ENCODE measurements at regions not wholly inside any gene's neighbourhood (a gene's known extent, or its start where the extent isn't known, plus 50 kb on each side); places are given as distances from the start of the nearest gene placed in this dataset.

DNA sequence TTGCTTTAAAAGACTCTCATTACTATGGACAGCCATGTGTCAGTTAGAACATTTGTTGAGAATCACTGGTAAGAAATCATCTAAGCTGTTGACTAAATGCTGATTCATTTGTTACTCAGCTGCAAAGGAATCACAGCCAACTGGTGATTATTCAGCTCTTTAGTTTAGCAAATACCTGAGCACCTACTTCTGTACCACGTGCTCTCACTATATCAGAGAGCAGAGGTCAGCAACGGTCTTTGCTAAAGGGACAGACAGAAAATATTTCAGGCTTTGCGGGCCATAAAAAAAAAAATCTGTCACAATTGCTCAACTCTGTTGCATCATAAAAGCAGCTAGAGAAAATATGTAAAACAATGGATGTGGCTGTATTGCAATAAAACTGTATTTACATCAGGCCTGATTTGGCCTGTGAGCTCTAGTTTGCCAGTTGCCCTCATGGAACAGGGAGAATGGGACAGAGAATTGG, 377.6 kb downstream of the DNAH5 start:
- DNase-seq = no peak

DNA sequence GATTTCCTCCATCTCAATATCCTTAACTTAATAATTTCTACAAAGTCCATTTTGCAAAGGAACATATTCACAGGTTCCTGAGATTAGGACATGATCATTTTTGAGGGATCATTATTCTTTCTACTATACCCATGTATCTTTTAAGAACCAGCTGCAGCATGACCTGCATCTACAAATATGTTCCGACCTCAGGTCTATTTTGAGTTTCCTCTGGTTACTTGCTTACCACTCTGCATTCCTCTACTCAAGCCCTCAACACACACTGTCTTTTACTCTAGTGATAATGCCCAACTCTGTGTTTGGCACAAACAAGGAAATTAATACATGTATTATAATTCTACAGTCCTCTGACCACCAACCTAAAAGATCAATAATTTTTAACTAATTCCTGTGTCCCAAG, 386.1 kb downstream of the DNAH5 start:
- DNase-seq = no peak

DNA sequence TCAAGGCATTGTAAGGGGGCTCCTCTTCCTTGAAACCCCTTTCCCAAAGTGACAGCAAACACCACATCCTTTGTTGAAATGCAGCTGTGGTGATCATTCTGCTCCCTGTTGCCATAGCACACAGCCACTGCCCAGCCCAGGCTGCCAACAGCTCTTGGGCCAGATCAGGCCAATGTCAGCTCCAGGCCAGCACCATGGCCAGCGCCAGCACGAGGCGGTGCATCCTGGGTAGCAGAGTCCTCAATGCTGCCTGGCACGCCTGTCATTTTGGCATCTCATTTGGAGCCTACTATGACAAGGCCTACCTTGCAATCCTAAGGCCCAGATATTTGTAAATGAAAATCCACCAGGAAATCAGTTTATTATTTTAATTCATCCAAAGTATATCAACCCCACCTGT, 390.6 kb downstream of the DNAH5 start:
- no peak for DNase-seq

- no peak for DNase-seq
Observed at GRCh38 chr5:13552361-13552760, 392.1 kb downstream of the DNAH5 start.

DNA sequence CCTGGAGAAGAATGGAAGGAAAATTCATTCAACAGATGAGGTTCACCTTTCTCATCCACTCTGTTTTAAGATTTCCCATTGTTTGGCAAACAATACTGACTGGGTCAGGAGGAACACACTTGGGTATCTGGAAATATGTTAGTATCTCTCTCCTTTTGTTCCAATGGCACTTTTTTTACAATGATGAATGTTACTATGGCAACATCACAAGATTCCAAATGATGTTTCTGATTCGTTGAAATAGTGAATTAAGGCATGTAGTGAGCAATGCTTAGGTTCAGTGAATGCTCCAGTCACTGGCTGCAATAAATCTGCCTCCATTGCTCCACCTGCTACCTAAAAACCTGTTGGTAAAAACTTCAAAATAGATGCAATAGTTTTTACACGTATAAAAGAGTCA, 392.8 kb downstream of the DNAH5 start:
- DNase-seq = no peak

DNA sequence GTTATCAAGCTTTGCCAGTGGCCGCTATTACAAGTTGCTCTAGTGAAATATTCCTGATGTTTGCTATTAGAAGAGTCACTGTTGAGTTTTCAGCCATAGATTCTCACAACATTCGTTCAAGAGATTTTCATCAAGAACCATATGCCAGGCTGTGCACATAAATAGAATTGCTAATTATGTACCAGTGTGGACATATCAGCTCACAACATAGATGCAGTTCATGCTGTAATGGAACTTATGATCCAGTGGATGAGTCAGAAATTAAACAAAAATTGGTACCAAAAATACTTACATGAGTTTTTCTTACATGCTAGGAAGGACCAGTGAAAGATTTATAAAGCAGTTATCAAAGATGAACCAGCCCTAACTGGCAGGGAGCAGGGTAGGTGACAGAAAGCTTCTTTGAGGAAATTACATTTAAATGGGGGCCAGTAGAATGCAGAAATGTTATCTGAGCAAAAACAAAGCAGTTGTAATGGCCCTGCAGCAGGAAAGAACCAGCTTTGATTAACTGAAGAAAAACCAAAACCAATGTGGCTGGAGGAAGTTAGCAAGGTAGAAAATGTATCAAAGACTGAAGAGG, 404.2 kb downstream of the DNAH5 start:
- DNase-seq = no peak

DNA sequence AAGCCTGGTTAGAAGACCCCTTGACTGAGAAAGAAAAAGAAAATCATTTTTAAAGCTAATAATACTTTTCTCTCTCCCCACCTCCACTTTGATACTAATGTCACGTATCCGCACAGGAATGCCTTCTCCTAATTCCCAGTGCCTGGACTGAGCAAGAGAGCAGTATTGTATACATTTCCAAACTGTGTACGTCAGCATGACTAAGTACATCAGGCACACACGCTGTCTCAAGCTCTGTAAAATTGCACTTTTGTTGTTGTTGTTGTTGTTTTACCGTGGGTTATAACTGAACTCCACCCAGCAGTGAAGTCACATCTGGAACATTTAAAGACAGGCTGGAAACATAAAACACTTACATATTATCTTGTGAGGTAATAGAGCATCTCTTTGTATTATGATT, 407.6 kb downstream of the DNAH5 start:
- no peak for DNase-seq

DNA sequence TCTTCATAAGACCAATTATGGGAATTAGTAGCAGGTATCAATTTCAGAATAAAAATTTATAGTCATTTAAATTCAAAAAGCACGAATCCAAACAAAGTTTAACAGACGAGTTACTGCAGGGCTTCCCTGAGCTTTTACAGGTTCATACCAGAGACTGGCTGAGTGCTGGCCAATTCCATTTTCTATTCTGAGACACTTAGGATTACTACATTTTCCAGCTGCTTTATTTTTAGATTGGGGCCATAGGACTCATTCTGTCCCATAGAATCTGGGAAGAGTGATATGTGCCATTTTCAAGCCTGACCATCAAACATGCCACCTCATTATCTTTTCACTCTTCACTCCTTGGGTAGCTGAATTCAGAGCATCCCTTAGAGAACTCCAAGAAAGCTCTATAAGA, 410.7 kb downstream of the DNAH5 start:
- no peak for DNase-seq

DNA sequence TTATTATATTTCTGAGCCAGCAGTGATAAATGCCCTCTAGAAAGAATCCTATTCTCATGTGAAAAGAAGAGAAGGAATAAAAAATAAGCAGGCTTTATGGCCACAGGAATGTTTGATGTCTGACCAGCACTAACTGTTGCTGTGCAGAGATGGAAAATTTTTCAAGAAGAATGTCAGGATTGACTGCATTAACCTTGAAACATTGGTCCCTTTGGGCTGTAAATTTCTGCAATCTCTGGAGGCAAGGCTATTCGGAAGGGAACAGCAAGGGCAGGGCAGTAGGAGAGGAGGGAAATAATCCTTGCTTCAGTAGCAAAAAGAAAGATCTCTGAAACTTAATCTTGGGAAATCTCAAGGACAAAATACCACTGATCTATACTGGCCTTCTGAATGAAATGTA, 415.2 kb downstream of the DNAH5 start:
- DNase-seq = no peak

DNA sequence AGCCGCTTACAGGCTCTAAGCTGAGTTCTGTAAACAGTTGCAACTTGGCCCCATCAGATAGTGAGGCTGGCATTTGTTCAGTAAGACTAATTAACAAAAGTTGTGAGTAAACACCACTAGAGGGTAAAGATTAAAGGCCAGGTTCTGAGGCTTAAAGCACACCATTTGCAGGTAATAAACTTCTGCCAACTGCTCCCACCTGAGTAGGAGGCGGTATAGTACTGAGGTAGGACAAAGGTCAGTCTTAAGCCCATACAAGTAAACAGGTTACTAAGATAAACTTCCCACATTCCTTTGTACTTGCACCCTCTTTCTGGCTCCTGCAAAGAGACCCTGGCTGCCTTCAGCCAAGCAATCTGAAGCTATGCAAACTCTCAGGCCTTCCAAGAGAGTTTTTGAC, 419.6 kb downstream of the DNAH5 start:
- DNase-seq = no peak

DNA sequence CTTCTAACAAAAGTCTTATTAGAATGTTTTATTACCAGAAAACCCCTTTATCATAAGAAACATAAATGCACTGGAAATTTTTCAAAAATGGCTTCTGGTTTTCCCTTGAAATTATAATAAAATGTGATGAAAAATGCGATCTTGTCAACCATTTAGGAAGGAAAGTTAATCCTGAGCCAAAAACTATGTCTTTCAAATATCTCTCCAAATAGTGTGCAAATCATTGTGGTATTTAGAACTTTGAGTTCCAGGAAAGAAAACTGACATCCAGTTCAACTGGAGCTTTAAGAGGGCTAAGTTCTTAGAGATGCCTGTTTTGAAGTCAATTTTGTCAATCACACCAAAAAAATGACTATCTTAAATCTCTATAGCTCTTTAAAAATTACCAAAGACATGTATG, 425.4 kb downstream of the DNAH5 start:
- DNase-seq = no peak

- no peak for DNase-seq
Observed at GRCh38 chr5:13516195-13516594, 428.3 kb downstream of the DNAH5 start.

DNA sequence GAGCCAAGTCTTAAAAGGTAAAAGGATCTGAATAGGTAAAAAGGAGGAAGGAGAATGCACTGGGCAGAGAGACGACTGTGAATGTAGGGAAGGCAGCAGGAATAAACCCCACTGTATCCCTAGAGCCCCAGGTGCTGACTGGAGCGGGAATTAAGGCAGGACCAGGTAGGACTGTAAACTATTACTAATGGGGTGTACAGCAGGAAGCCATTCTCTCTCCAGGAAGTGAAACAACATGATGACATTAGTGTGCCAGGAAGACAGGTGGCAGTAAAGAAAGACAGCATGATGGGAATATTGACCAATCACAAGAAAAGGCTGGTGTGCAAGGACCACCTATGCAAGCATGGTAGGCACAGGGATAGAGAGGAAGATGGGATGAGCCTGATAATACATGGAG, 433.0 kb downstream of the DNAH5 start:
- no peak for DNase-seq

DNA sequence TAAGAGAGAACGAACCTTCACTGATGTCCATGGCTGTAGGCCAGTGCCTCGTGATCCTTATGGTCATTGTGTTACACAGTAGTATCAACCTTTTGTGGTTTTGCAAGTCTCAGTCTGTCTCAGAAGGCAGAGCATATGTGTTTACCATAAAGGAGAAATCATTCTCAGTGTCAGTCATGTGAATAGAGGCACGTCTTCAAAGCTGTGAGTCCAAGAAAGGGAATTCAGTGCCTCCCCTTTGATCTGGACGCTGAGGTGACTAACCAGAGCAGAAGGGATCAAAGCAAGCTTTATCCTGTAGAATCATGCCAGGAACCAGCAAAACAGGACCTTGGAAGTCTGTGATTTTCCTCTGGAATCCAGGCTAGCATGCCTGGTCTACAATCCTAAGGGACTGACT, 433.9 kb downstream of the DNAH5 start:
- no peak for DNase-seq

DNA sequence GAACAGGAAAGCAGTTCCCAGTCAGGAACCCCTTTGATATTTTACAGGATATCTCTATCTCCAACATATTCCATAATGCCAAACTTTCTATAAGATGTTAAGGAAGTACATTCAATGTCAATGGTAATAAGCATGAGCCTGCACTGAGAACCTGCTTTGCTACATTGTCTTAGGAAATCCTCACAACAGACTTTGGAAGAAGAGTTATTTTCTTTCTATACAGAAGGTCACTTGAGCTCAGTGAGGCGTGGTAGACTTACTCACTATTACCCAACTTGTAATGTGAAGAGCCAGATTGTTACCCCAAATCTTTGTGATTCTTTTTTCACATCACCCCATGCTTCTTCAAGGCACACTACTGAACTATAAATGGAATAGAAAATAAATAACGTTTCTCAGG, 435.9 kb downstream of the DNAH5 start:
- DNase-seq = no peak

- no peak for DNase-seq
Observed at GRCh38 chr5:13505326-13505725, 439.2 kb downstream of the DNAH5 start.

DNA sequence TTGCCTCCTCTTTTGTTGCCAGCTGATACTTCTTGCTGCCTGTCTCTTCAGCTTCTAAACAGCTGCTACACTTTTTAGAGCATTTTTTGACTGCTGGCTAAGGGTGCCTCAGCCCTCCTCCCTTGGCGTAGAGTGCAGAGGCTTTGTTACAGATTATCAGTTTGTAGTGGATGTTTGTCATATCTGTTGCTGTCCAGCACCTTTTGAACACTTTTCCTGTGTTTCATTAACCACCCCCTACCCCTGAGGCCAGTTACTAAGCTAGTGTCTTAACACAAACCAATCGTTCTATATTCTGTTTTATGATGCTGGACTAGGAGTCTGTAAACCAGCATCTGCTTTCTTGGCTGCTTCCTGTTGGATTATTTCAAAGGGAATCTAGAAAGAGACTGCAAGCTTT, 441.5 kb downstream of the DNAH5 start:
- DNase-seq = no peak

DNA sequence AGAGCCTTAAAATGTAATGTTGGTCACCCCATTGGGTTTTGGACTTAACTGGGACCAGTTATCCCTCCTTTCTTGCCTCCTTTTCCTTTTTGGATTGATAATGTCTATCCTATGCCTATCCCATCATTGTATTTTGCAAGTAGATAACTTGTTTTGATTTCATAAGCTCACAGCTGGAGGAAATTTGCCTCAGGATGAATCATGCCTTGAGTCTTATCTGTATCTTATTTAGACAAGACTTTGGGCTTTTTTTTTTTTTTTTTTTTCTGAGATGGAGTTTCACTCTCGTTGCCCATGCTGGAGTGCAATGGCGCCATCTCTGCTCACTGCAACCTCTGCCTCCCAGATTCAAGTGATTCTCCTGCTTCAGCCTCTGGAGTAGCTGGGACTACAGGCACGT, 443.3 kb downstream of the DNAH5 start:
- no peak for DNase-seq

DNA sequence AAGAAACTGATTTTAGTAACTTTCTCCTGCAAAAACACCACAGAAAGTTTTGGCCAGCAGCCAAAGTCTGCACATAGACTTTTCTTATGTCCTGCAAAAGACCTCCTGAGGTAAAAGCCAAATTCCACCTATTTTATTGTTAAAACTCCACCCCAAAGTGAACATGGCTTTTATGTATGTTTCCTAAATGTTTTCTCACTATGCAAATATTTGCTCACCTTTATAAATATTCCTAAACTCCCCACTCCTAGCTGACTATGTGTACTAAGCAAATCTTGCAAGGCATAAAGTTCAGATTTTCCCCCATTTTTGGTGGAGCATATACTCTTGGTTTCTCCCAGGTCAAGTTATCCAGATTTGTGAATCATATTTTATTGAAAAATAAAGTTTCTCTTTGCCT, 446.2 kb downstream of the DNAH5 start:
- DNase-seq = no peak

- no peak for DNase-seq
Observed at GRCh38 chr5:13488254-13488931, 456.1 kb downstream of the DNAH5 start.

GRCh38 chr5:13480834-13481233, 463.7 kb downstream of the DNAH5 start:
- peak; percentile 42 to 61 for DNase-seq

GRCh38 chr5:13478831-13479465, 465.5 kb downstream of the DNAH5 start:
- peak in 1 of 2 experiments; percentile 3 for DNase-seq

DNA sequence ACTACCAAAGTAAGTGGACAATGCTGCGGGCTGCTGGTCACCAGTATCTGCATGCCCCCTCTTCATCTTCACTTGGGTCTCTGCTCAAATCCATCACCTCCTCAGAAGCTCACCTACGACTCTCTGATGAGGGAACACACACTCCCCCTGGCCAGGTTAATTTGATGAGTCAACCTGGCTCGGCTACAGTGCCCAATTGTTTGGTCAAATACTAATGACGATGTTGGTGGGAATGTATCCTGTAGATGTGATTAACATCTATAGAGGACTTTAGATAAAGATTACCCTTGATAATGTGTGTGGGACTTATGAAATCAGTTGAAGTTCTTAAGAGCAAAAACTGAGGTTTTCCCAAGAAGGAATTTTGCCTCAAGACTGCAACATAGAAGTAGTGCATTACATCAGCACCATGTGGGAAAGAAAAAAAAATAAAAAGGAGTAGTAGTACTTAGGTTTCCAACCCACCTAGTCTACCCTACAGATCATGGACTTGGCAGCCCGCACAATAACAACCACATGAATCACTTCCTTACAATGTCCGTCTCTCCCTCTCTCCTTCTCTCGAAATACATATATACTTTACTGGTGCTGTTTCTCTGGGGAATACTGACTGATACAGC, 467.3 kb downstream of the DNAH5 start:
- DNase-seq = no peak

- no peak for DNase-seq
Observed at GRCh38 chr5:13472842-13473241, 471.6 kb downstream of the DNAH5 start.

Data from NCI-H187 (cell line).